ENCODE measurements at regions not wholly inside any gene's neighbourhood (a gene's known extent, or its start where the extent isn't known, plus 50 kb on each side); places are given as distances from the start of the nearest gene placed in this dataset.

- DNase-seq, result no peak
Measured at GRCh38 chr4:138686106-138686835, 329.3 kb upstream of the NOCT start.

GRCh38 chr4:138685316-138685715 is 330.3 kb upstream of the NOCT start:
- no peak for DNase-seq

DNA sequence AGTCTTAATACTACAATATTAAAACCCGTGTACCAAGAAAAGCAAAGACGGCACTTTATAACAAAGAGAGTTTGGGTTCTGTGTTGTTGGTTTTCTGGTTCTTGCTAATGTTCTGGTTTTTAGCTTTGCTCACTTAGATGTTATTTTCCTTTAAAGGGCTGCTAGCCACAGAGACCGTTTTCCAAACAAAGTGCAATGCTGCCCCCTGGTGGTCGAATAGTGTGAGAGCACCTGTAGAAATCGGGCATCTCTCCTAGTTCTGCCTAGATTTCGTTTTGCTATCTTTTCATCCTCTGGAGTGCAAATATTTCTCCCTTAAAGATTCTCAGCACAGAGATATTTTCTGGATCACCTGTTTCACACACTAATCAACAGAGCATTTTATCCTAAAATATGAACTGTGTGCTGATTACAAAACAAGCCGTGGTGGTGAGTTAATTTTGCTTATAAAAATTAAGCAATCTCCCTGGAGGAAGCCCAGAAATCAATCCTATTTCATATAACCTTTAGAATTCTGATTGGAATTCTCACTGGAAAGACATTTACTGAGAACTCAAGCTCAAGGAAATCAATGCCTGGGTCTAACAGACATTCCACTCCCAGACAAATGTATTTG is 334.5 kb upstream of the NOCT start:
- peak; percentile 18 for DNase-seq

DNA sequence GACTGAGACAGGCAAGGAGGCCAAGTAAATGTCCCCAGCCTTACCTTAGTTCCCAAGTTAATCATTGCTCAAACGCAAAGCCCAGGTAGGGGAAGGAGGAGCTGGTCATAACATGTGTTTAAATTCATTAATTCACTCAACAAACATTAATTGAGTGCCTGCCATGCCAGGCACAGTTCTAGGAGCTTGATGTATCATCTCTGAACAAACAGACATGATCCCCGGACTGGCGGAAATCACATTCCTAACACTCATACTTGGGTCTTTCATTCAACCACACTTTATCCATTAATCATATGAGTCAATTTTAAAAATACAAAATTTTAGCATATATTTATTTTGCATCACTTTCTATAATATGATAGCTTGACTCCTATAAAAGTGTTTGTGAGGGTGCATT is 335.3 kb upstream of the NOCT start:
- no peak for DNase-seq

- DNase-seq, result no peak
Measured at GRCh38 chr4:138678985-138679746, 336.4 kb upstream of the NOCT start.

DNA sequence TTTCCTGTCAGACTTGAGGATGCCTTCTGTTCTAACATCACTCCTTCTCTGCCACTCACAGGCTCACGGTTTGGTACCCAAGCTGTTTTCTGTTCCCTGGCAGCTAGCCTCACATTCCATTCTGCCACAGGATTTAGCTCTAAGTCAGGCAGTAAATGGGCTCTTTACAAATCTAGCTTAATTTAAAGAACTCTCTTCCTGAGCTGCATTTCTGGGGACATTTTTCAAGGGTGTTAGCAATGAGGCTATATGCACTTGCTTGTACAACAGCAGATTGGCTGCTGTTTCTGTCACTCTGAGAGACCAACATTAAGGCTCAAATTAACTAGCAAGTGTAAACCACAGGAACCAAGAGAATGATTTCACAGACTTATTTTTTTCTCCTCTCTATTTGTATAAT is 337.8 kb upstream of the NOCT start:
- no peak for DNase-seq

GRCh38 chr4:138677212-138677611 is 338.4 kb upstream of the NOCT start:
- DNase-seq, result no peak

DNA sequence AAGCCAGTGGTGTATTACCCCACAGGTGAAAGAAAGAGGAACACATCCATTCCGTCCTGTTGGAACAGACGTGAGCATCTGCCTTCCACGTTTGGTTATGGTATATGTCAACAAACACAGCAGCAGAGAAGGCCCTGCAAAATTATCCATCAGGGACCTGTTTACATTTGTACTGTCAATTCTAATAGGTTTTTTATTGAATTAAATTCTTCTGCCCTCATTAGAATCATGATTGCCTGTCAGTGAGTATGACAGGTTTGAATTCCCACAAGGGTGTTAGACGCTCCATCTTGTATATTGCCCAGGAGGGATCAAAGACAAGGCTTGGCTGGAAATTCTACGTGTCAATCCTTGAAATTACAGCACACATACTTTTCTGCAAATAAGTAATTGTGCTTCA is 339.9 kb upstream of the NOCT start:
- DNase-seq, result no peak

DNA sequence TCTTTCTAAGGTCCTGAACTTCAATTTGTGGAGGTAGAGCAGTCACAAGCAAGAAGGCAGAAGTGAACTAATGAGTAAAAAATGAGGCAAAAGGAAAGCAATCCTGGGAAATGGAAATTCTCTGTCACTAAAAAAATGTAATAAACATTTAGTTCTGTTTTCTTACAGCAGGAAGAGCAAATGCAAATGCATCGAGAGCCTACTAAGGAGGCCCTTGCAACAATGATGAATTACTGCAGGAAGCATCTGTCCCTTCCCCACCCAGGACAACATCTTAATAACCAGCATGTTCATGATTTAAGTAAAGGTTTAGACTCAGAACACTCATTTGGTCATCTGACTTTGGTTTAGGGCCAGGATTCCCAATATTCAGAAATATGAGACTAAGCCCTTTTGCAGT is 341.4 kb upstream of the NOCT start:
- no peak for DNase-seq

GRCh38 chr4:138673053-138673452 is 342.5 kb upstream of the NOCT start:
- no peak for DNase-seq

DNA sequence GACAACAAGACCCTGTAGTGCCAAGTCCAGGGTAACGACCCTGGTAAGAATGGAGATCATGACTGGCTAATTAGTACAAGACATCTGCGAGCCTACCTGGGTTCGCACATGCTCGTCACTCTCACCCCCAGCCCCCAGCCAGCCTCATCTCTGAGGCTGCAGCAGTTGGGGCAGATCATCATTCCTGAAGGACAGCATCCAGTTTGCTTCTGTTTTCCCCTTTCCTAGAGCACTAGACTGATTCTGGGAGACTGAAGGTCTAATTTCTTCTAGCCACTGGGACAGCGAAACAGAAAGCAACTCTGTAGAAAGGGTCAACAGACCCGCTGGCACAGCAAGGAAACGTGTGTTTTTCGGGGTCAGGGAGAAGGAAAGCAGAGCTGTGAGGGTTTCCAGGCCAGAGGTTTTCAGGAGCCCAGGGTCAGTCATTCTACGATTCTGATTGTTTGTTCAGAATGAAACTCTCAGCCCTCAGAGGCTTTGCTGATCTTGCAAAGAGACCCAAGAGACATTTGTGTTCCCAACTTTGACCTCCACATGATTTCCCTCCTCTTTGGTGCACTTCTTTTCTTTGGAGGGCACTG is 343.1 kb upstream of the NOCT start:
- no peak for DNase-seq

DNA sequence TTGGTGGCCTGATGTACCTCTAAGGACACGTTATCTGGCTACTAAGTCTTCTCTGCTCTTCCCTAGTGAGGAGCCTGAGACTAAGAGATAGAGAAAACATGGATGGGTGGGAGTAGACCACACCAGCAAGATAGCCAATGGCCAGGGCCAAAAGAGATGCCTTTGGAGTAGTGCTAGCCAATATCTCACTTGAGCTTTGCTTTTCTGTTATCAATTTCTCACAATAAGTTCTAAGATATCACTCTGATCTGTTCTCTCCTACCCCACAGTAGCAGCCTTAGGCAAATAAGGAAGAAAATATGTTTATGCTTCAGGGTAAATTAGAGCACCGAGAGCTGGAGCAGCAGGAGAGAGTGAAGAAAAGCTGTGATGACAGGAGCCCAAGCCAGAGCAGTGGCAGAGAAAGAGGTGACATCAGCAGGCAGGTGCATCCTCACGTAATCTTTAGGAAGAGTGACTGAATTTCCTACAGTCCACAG is 343.9 kb upstream of the NOCT start:
- no peak for DNase-seq

DNA sequence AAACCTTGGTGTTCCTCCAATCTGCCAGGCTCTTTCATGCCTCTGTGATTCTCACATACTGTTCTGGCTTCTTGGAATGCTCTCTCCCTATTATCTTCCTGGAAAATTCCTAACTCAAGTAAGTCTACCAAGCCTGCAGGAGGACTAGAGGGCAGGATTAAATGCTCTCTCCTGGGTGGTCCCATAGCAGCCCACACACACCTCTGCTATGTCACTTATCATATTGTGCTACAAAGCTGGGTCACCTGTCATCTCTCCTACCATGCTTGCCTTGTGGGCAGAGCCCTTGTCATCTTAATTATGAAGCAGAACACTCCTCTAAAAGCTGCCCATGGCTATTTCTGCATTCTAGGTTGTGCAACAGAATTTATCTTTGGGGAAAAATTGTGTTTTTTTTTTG is 344.5 kb upstream of the NOCT start:
- DNase-seq, result no peak

DNA sequence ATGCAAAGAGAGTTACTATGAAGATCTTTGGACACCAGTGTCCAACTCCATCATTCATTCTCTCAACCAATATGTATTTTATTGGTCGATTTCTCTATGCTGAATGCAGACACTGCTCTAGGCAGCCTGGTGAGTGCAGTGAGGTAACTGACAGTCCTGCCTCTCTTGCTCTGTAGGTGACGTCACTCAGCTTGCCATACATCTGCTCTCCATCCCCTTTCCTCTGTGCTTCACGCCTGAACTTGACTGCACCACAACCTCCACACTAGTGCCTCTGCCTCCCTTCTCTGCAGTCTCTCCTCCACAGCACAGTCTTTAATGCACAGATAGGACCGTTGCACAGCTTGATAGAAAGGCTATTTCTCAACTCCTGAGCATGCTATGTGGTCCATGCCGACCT is 344.9 kb upstream of the NOCT start:
- no peak for DNase-seq

GRCh38 chr4:138669479-138670315 is 345.9 kb upstream of the NOCT start:
- no peak for DNase-seq

DNA sequence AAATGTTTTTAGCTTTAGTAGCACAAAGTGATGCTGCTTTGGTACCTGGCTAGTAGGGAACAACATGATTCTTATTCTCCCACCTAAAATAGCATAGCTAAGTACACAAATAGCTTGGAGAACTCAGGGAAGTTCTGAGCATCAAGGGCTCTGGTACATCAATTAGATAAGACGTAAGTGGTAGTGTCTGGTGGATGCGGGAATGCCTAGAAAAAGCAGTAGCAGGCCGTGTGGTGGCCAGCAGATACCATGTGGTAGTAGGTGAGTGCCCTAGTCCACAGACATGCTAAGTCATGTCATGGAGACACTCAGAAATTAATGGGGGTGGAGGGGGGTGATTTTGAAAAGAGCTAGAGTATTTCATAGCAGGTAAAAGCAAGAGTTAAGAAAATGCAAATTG is 347.3 kb upstream of the NOCT start:
- DNase-seq, result no peak

- DNase-seq, result no peak
Measured at GRCh38 chr4:138666366-138666765, 349.2 kb upstream of the NOCT start.

- DNase-seq, result no peak
Measured at GRCh38 chr4:138665851-138666250, 349.7 kb upstream of the NOCT start.

DNA sequence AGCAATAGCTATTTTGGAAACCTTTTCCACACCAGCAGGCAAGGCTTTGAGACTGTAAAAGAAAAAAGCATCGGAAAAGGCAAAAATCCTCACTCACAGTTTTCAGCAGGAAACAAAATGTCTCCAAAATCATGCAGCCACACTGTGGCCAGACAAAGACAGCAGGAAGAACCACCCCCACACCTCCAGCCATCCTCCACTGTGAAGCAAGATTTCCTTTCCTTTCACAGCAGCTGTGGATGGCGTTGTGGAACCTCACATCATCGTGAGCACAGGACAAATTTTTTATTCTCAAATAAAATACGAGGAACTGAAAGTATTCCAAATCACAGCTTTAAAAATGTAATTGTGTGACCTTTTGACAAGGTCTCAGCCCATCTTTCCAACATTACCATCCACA is 351.7 kb upstream of the NOCT start:
- no peak for DNase-seq

- no peak for DNase-seq
Measured at GRCh38 chr4:138659812-138660316, 355.7 kb upstream of the NOCT start.

- no peak for DNase-seq
Measured at GRCh38 chr4:138659037-138659811, 356.4 kb upstream of the NOCT start.

GRCh38 chr4:138658518-138658917 is 357.1 kb upstream of the NOCT start:
- DNase-seq, result no peak
